ENCODE measurements at regions not wholly inside any gene's neighbourhood (a gene's known extent, or its start where the extent isn't known, plus 50 kb on each side); places are given as distances from the start of the nearest gene placed in this dataset.

- Mint-ChIP-seq H3K36me3 (no peaks in the 10 kb centered on the region), H3K4me3 (no peak overlapping the region), H3K9me3 (no peaks in the 10 kb centered on the region)
Measured at GRCh38 chr12:45674181-45674977, 55.1 kb upstream of the ARID2 start.

GRCh38 chr12:45675534-45675933, 54.0 kb upstream of the ARID2 start:
- H3K4me3 Mint-ChIP-seq, result no peak overlapping the region
- H3K4me1 Mint-ChIP-seq, result peaks cover 5% of the 10 kb centered on the region
- no peak overlapping the region for H3K27ac Mint-ChIP-seq
- H3K27me3 Mint-ChIP-seq, result no peaks in the 10 kb centered on the region
- H3K36me3 Mint-ChIP-seq, result no peaks in the 10 kb centered on the region
- DNase-seq, result no peak
- H3K9me3 Mint-ChIP-seq, result no peaks in the 10 kb centered on the region

More at GRCh38 chr12:45674181-45674977, 55.1 kb upstream of the ARID2 start:
- no peak for DNase-seq
- Mint-ChIP-seq H3K27ac (no peak overlapping the region), H3K4me1 (peaks cover 10% of the 10 kb centered on the region), H3K27me3 (no peaks in the 10 kb centered on the region)
